Osteocyte (in vitro differentiated cells): ENCODE measurements at regions not wholly inside any gene's neighbourhood (a gene's known extent, or its start where the extent isn't known, plus 50 kb on each side); places are given as distances from the start of the nearest gene placed in this dataset.

ENCODE experiments used
- DNase-seq: peaks from one replicate; pipeline ENCODE4 v3.0.0; 2021; ENCODE audit warnings: mixed read lengths; ENCODE audit not compliant: unreplicated experiment; ENCODE audit errors: extremely low spot score
- H3K27ac Mint-ChIP-seq: one replicate; pipeline ENCODE4 v1.8.0; 2021; ENCODE audit warnings: mild to moderate bottlenecking, mixed read lengths; ENCODE audit not compliant: unreplicated experiment
- H3K27me3 Mint-ChIP-seq: one replicate; pipeline ENCODE4 v1.8.0; 2021; ENCODE audit warnings: mixed read lengths; ENCODE audit not compliant: unreplicated experiment
- H3K36me3 Mint-ChIP-seq: one replicate; pipeline ENCODE4 v1.8.0; 2021; ENCODE audit warnings: mixed read lengths; ENCODE audit not compliant: unreplicated experiment
- H3K4me1 Mint-ChIP-seq: one replicate; pipeline ENCODE4 v1.8.0; 2021; ENCODE audit warnings: mixed read lengths; ENCODE audit not compliant: unreplicated experiment
- H3K4me3 Mint-ChIP-seq: one replicate; pipeline ENCODE4 v1.8.0; 2021; ENCODE audit warnings: mild to moderate bottlenecking, moderate library complexity, mixed read lengths; ENCODE audit not compliant: unreplicated experiment
- H3K9me3 Mint-ChIP-seq: one replicate; pipeline ENCODE4 v1.8.0; 2021; ENCODE audit warnings: mixed read lengths; ENCODE audit not compliant: unreplicated experiment
- TF ChIP-seq, protein P1 (sequence below): fragments of 200-600 bp; sonication (generic); IDR thresholded peaks from 2 replicates; pipeline ENCODE4 v1.5.0; 2021; ENCODE audit warnings: antibody characterized with exemption, mild to moderate bottlenecking, moderate library complexity

GRCh38 chr9:79286992-79287707 is 284.6 kb upstream of the TLE4 start:
- H3K27ac Mint-ChIP-seq: no peak overlapping the region
- TF ChIP-seq, protein P1, sequence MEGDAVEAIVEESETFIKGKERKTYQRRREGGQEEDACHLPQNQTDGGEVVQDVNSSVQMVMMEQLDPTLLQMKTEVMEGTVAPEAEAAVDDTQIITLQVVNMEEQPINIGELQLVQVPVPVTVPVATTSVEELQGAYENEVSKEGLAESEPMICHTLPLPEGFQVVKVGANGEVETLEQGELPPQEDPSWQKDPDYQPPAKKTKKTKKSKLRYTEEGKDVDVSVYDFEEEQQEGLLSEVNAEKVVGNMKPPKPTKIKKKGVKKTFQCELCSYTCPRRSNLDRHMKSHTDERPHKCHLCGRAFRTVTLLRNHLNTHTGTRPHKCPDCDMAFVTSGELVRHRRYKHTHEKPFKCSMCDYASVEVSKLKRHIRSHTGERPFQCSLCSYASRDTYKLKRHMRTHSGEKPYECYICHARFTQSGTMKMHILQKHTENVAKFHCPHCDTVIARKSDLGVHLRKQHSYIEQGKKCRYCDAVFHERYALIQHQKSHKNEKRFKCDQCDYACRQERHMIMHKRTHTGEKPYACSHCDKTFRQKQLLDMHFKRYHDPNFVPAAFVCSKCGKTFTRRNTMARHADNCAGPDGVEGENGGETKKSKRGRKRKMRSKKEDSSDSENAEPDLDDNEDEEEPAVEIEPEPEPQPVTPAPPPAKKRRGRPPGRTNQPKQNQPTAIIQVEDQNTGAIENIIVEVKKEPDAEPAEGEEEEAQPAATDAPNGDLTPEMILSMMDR: no peak
- H3K4me1 Mint-ChIP-seq: no peaks in the 10 kb centered on the region
- no peaks in the 10 kb centered on the region for H3K9me3 Mint-ChIP-seq
- H3K36me3 Mint-ChIP-seq: no peaks in the 10 kb centered on the region
- no peaks in the 10 kb centered on the region for H3K27me3 Mint-ChIP-seq
- no peak overlapping the region for H3K4me3 Mint-ChIP-seq
- DNase-seq: no peak

- no peaks in the 10 kb centered on the region for H3K36me3 Mint-ChIP-seq
- no peak for DNase-seq
- H3K27me3 Mint-ChIP-seq: no peaks in the 10 kb centered on the region
- no peak overlapping the region for H3K4me3 Mint-ChIP-seq
- H3K4me1 Mint-ChIP-seq: no peaks in the 10 kb centered on the region
- TF ChIP-seq, protein P1: no peak
- H3K27ac Mint-ChIP-seq: no peak overlapping the region
- peaks cover 3% of the 10 kb centered on the region for H3K9me3 Mint-ChIP-seq
Measured at GRCh38 chr9:79287708-79288290, 284.0 kb upstream of the TLE4 start.

- Mint-ChIP-seq H3K36me3 (no peaks in the 10 kb centered on the region), H3K27ac (no peak overlapping the region), H3K27me3 (no peaks in the 10 kb centered on the region), H3K4me1 (no peaks in the 10 kb centered on the region), H3K4me3 (no peak overlapping the region), H3K9me3 (peaks cover 3% of the 10 kb centered on the region)
- TF ChIP-seq, protein P1: no peak
- no peak for DNase-seq
Measured at GRCh38 chr9:79289856-79290255, 281.9 kb upstream of the TLE4 start.

GRCh38 chr9:79292731-79293280 is 279.0 kb upstream of the TLE4 start:
- Mint-ChIP-seq H3K4me3 (no peak overlapping the region), H3K27me3 (no peaks in the 10 kb centered on the region), H3K36me3 (no peaks in the 10 kb centered on the region), H3K4me1 (no peaks in the 10 kb centered on the region), H3K9me3 (peaks cover 3% of the 10 kb centered on the region), H3K27ac (no peak overlapping the region)
- TF ChIP-seq, protein P1: no peak
- no peak for DNase-seq

- Mint-ChIP-seq H3K36me3 (no peaks in the 10 kb centered on the region), H3K4me1 (no peaks in the 10 kb centered on the region), H3K4me3 (no peak overlapping the region), H3K27ac (no peak overlapping the region), H3K9me3 (no peaks in the 10 kb centered on the region), H3K27me3 (no peaks in the 10 kb centered on the region)
- TF ChIP-seq, protein P1: no peak
- DNase-seq: no peak
Measured at GRCh38 chr9:79300068-79300467, 271.7 kb upstream of the TLE4 start.
